ENCODE measurements at regions not wholly inside any gene's neighbourhood (a gene's known extent, or its start where the extent isn't known, plus 50 kb on each side); places are given as distances from the start of the nearest gene placed in this dataset.

DNA sequence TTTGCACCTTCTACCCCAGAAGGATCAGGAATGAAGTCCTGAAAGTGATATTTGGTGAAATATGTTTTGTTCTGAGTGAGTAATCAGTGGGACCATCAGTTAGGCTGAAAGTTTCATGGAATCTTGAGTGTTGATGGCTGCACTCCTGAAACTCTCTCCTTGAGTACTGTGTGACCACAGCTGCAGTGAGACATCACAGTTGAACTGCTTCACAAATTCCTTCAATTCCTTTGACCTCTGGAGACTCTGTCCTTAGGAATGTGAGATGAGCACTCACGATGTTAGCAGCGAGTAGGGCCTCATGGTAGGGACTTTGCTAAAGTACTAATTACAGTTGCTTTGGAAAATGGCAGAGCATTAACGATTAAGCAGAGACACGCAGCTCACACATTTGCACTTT lies 142.9 kb upstream of the SLC4A4 start:
- no peaks in the 10 kb centered on the region for H3K36me3 Mint-ChIP-seq
- DNase-seq = no peak

DNA sequence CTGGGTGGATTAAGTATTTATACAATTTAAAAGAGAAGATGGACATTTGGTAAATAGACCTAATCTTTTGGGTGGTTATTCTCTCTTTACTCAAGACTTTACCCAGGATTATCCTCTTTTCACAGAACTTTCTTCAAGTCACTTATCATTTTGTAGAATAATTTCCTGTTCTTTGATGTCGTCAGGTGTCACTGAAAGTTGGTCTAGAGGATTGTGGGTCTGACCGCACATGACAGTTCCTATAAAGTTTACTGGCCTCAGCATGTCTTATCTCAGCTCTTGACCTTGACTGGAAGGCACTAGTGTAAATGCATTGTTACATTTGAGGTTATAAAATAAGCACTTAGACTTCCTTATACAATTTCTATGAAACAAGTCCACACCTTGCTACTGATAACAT lies 139.9 kb upstream of the SLC4A4 start:
- peak overlapping the region in 1 of 4 donors; percentile 43 for H3K4me3 Mint-ChIP-seq

More for the DNA sequence above, 142.9 kb upstream of the SLC4A4 start:
- peaks cover 13% of the 10 kb centered on the region for H3K27me3 ChIP-seq (ENCODE audit: control insufficient read depth, insufficient read depth, low read length)
- no peaks in the 10 kb centered on the region for H3K9me3 ChIP-seq (ENCODE audit: control insufficient read depth in 2 of 2, low read length in 2 of 2)
- H3K4me1 ChIP-seq (ENCODE audit: control insufficient read depth, insufficient read depth, low read length, poor library complexity, severe bottlenecking) = no peaks in the 10 kb centered on the region
- peaks cover 29% of the 10 kb centered on the region for H3K27me3 Mint-ChIP-seq
- peaks cover 4 to 14% (median 8%) of the 10 kb centered on the region in 4 donors for H3K4me1 Mint-ChIP-seq
- H3K36me3 ChIP-seq (ENCODE audit: control insufficient read depth, insufficient read depth, low read length) = no peaks in the 10 kb centered on the region
- H3K27ac Mint-ChIP-seq = no peak overlapping the region
- peaks cover 0 to 5% (median 0%) of the 10 kb centered on the region in 7 donors for H3K9me3 Mint-ChIP-seq
- no peak for ATAC-seq (ENCODE audit: low read depth in 2 of 2)
- H3K27ac ChIP-seq (ENCODE audit: insufficient read depth, low read length, poor library complexity, severe bottlenecking) = no peak overlapping the region
- H3K4me3 Mint-ChIP-seq = no peak overlapping the region
- H3K4me3 ChIP-seq (ENCODE audit: low read depth, low read length) = no peak overlapping the region

GRCh38 chr4:71201057-71201456 lies 137.8 kb upstream of the SLC4A4 start:
- H3K4me3 ChIP-seq (ENCODE audit: low read depth, low read length) = no peak overlapping the region
- no peaks in the 10 kb centered on the region for H3K36me3 ChIP-seq (ENCODE audit: control insufficient read depth, insufficient read depth, low read length)
- no peak overlapping the region for H3K27ac ChIP-seq (ENCODE audit: insufficient read depth, low read length, poor library complexity, severe bottlenecking)
- no peaks in the 10 kb centered on the region for H3K4me1 ChIP-seq (ENCODE audit: control insufficient read depth, insufficient read depth, low read length, poor library complexity, severe bottlenecking)
- Mint-ChIP-seq H3K36me3 (no peaks in the 10 kb centered on the region), H3K9me3 (peaks cover 0 to 3% (median 0%) of the 10 kb centered on the region in 7 donors), H3K27ac (no peak overlapping the region), H3K4me1 (peaks cover 4 to 14% (median 9%) of the 10 kb centered on the region in 4 donors), H3K27me3 (peaks cover 5% of the 10 kb centered on the region), H3K4me3 (no peak overlapping the region)
- no peak for ATAC-seq (ENCODE audit: low read depth in 2 of 2)
- DNase-seq = no peak
- H3K9me3 ChIP-seq (ENCODE audit: control insufficient read depth in 2 of 2, low read length in 2 of 2) = no peaks in the 10 kb centered on the region
- peaks cover under 1% of the 10 kb centered on the region for H3K27me3 ChIP-seq (ENCODE audit: control insufficient read depth, insufficient read depth, low read length)

More for the DNA sequence above, 139.9 kb upstream of the SLC4A4 start:
- ATAC-seq (ENCODE audit: low read depth in 2 of 2) (peak; percentile 24 to 50), DNase-seq (peak in 1 of 3 donors; percentile 77)
- Histone ChIP-seq H3K9me3 (ENCODE audit: control insufficient read depth in 2 of 2, low read length in 2 of 2) (no peaks in the 10 kb centered on the region), H3K4me1 (ENCODE audit: control insufficient read depth, insufficient read depth, low read length, poor library complexity, severe bottlenecking) (no peaks in the 10 kb centered on the region), H3K27ac (ENCODE audit: insufficient read depth, low read length, poor library complexity, severe bottlenecking) (no peak overlapping the region), H3K36me3 (ENCODE audit: control insufficient read depth, insufficient read depth, low read length) (no peaks in the 10 kb centered on the region), H3K4me3 (ENCODE audit: low read depth, low read length) (peak overlapping the region; percentile 7), H3K27me3 (ENCODE audit: control insufficient read depth, insufficient read depth, low read length) (peaks cover 7% of the 10 kb centered on the region)
- H3K4me1 Mint-ChIP-seq = peaks cover 4 to 14% (median 9%) of the 10 kb centered on the region in 4 donors
- peaks cover 9% of the 10 kb centered on the region for H3K27me3 Mint-ChIP-seq
- H3K9me3 Mint-ChIP-seq = peaks cover 0 to 3% (median 0%) of the 10 kb centered on the region in 7 donors
- no peaks in the 10 kb centered on the region for H3K36me3 Mint-ChIP-seq
- H3K27ac Mint-ChIP-seq = no peak overlapping the region

DNA sequence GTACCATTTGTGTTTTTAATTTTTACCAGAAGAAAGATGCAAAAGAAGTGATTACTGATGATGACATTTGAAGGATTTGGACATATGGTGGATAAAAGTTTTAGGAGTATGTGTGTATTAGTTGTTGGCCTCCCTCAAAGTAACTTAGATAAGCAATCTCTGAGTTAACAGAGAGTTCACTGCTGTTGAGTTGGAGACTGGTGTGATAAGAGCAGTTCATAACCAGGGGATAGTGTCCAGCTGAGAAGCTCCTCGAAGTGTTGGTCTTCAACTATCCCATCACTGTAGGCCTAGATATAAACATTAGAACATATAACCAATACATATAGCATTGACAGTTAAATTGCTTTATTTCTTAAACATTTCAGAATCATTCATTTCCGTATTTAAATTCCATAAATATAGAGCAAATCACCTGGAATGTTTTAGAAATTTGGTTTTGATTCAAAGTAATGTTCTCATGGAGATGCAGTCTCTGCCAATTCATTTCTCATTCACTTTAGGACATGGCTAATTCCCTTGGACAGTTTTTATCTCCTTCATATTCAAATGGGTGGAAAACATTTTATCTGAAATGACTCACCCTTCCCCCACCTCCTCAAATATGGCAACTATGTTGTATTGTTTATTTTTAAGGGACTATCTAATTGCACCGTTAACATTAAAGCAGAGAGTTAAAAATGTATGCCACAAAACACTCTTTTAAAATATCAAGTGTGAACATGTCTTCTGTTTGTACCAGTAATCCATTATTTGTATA lies 136.8 kb upstream of the SLC4A4 start:
- no peaks in the 10 kb centered on the region for H3K9me3 ChIP-seq (ENCODE audit: control insufficient read depth in 2 of 2, low read length in 2 of 2)
- H3K27me3 Mint-ChIP-seq = peaks cover 4% of the 10 kb centered on the region
- no peak overlapping the region for H3K4me3 Mint-ChIP-seq
- no peak overlapping the region for H3K27ac ChIP-seq (ENCODE audit: insufficient read depth, low read length, poor library complexity, severe bottlenecking)
- DNase-seq (no peak), ATAC-seq (ENCODE audit: low read depth in 2 of 2) (no peak)
- no peaks in the 10 kb centered on the region for H3K36me3 ChIP-seq (ENCODE audit: control insufficient read depth, insufficient read depth, low read length)
- H3K4me1 ChIP-seq (ENCODE audit: control insufficient read depth, insufficient read depth, low read length, poor library complexity, severe bottlenecking) = no peaks in the 10 kb centered on the region
- no peak overlapping the region for H3K27ac Mint-ChIP-seq
- H3K9me3 Mint-ChIP-seq = peaks cover 0 to 3% (median 0%) of the 10 kb centered on the region in 7 donors
- H3K4me3 ChIP-seq (ENCODE audit: low read depth, low read length) = no peak overlapping the region
- no peaks in the 10 kb centered on the region for H3K27me3 ChIP-seq (ENCODE audit: control insufficient read depth, insufficient read depth, low read length)
- no peaks in the 10 kb centered on the region for H3K36me3 Mint-ChIP-seq
- peaks cover 4 to 14% (median 9%) of the 10 kb centered on the region in 4 donors for H3K4me1 Mint-ChIP-seq

- no peak overlapping the region for H3K4me3 ChIP-seq (ENCODE audit: low read depth, low read length)
- H3K4me3 Mint-ChIP-seq = no peak overlapping the region
- no peak for ATAC-seq (ENCODE audit: low read depth in 2 of 2)
Observed at GRCh38 chr4:71202705-71203104, 136.1 kb upstream of the SLC4A4 start.

GRCh38 chr4:71204056-71204455 lies 134.8 kb upstream of the SLC4A4 start:
- ATAC-seq (ENCODE audit: low read depth in 2 of 2) (no peak), DNase-seq (no peak)
- Mint-ChIP-seq H3K27me3 (peaks cover 6% of the 10 kb centered on the region), H3K4me1 (peaks cover 0 to 6% (median 5%) of the 10 kb centered on the region in 4 donors), H3K4me3 (no peak overlapping the region), H3K27ac (no peak overlapping the region), H3K36me3 (no peaks in the 10 kb centered on the region), H3K9me3 (peaks cover 0 to 3% (median 0%) of the 10 kb centered on the region in 7 donors)
- H3K9me3 ChIP-seq (ENCODE audit: control insufficient read depth in 2 of 2, low read length in 2 of 2) = no peaks in the 10 kb centered on the region
- H3K4me1 ChIP-seq (ENCODE audit: control insufficient read depth, insufficient read depth, low read length, poor library complexity, severe bottlenecking) = no peaks in the 10 kb centered on the region
- no peaks in the 10 kb centered on the region for H3K27me3 ChIP-seq (ENCODE audit: control insufficient read depth, insufficient read depth, low read length)
- no peak overlapping the region for H3K4me3 ChIP-seq (ENCODE audit: low read depth, low read length)
- no peaks in the 10 kb centered on the region for H3K36me3 ChIP-seq (ENCODE audit: control insufficient read depth, insufficient read depth, low read length)
- H3K27ac ChIP-seq (ENCODE audit: insufficient read depth, low read length, poor library complexity, severe bottlenecking) = no peak overlapping the region

More at GRCh38 chr4:71202705-71203104, 136.1 kb upstream of the SLC4A4 start:
- H3K4me1 ChIP-seq (ENCODE audit: control insufficient read depth, insufficient read depth, low read length, poor library complexity, severe bottlenecking) = no peaks in the 10 kb centered on the region
- H3K27ac ChIP-seq (ENCODE audit: insufficient read depth, low read length, poor library complexity, severe bottlenecking) = no peak overlapping the region
- no peaks in the 10 kb centered on the region for H3K9me3 ChIP-seq (ENCODE audit: control insufficient read depth in 2 of 2, low read length in 2 of 2)
- DNase-seq = no peak
- no peak overlapping the region for H3K27ac Mint-ChIP-seq
- H3K27me3 Mint-ChIP-seq = peaks cover 4% of the 10 kb centered on the region
- H3K4me1 Mint-ChIP-seq = peaks cover 4 to 14% (median 9%) of the 10 kb centered on the region in 4 donors
- H3K9me3 Mint-ChIP-seq = peaks cover 0 to 3% (median 0%) of the 10 kb centered on the region in 7 donors
- no peaks in the 10 kb centered on the region for H3K36me3 ChIP-seq (ENCODE audit: control insufficient read depth, insufficient read depth, low read length)
- H3K27me3 ChIP-seq (ENCODE audit: control insufficient read depth, insufficient read depth, low read length) = no peaks in the 10 kb centered on the region
- H3K36me3 Mint-ChIP-seq = no peaks in the 10 kb centered on the region

DNA sequence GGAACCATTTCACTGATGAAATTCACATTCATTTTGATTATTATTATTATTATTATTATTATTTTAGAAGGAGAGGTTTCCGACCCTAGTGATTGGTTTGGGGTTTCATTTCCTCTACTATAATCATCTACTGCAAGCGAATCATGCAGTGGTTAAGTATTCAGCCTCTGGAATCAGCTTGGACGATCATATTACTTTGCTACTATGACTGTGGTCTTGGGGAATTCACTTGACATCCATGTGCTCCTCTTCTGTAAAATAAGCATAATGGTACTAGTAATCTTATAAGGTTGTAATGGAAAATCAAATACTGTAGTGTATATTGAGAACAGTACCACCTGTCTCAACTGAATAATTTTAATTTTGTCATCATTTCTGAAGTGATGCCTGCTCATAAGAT lies 132.1 kb upstream of the SLC4A4 start:
- H3K4me1 ChIP-seq (ENCODE audit: control insufficient read depth, insufficient read depth, low read length, poor library complexity, severe bottlenecking) = no peaks in the 10 kb centered on the region

DNA sequence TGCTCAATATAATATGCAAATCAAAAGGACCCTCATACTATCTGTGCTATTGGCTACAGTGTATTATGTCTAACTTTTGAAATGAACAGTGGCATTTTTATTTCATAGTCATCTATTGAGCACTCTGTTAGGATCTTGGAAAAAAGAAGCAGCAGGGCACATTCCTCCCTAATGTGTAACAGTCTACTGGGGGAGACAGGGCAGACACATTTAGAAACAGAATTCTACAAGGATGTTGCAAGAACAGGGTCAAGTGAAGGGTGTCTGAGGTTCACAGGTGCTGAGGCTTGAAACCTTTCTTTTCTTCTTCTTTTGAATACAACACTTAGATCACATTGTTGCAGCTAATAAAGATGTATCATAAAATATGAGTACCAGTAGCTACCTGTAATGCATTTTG lies 129.7 kb upstream of the SLC4A4 start:
- Histone ChIP-seq H3K27me3 (ENCODE audit: control insufficient read depth, insufficient read depth, low read length) (no peaks in the 10 kb centered on the region), H3K4me1 (ENCODE audit: control insufficient read depth, insufficient read depth, low read length, poor library complexity, severe bottlenecking) (no peaks in the 10 kb centered on the region), H3K27ac (ENCODE audit: insufficient read depth, low read length, poor library complexity, severe bottlenecking) (no peak overlapping the region), H3K36me3 (ENCODE audit: control insufficient read depth, insufficient read depth, low read length) (no peaks in the 10 kb centered on the region), H3K9me3 (ENCODE audit: control insufficient read depth in 2 of 2, low read length in 2 of 2) (no peaks in the 10 kb centered on the region), H3K4me3 (ENCODE audit: low read depth, low read length) (no peak overlapping the region)
- H3K9me3 Mint-ChIP-seq = peaks cover 0 to 5% (median 0%) of the 10 kb centered on the region in 7 donors
- H3K4me3 Mint-ChIP-seq = no peak overlapping the region
- DNase-seq (no peak), ATAC-seq (ENCODE audit: low read depth in 2 of 2) (no peak)
- H3K27me3 Mint-ChIP-seq = peaks cover 12% of the 10 kb centered on the region
- no peaks in the 10 kb centered on the region for H3K4me1 Mint-ChIP-seq
- H3K36me3 Mint-ChIP-seq = no peaks in the 10 kb centered on the region
- no peak overlapping the region for H3K27ac Mint-ChIP-seq

More for the DNA sequence above, 132.1 kb upstream of the SLC4A4 start:
- Histone ChIP-seq H3K27ac (ENCODE audit: insufficient read depth, low read length, poor library complexity, severe bottlenecking) (no peak overlapping the region), H3K9me3 (ENCODE audit: control insufficient read depth in 2 of 2, low read length in 2 of 2) (no peaks in the 10 kb centered on the region), H3K27me3 (ENCODE audit: control insufficient read depth, insufficient read depth, low read length) (no peaks in the 10 kb centered on the region), H3K4me3 (ENCODE audit: low read depth, low read length) (no peak overlapping the region), H3K36me3 (ENCODE audit: control insufficient read depth, insufficient read depth, low read length) (no peaks in the 10 kb centered on the region)
- H3K4me1 Mint-ChIP-seq = peaks cover 0 to 1% (median 0%) of the 10 kb centered on the region in 4 donors
- no peak overlapping the region for H3K4me3 Mint-ChIP-seq
- H3K27ac Mint-ChIP-seq = no peak overlapping the region
- H3K9me3 Mint-ChIP-seq = no peaks in the 10 kb centered on the region
- H3K36me3 Mint-ChIP-seq = no peaks in the 10 kb centered on the region
- no peak for DNase-seq
- no peak for ATAC-seq (ENCODE audit: low read depth in 2 of 2)
- H3K27me3 Mint-ChIP-seq = peaks cover 12% of the 10 kb centered on the region
